ENCODE measurements at regions not wholly inside any gene's neighbourhood (a gene's known extent, or its start where the extent isn't known, plus 50 kb on each side); places are given as distances from the start of the nearest gene placed in this dataset.

DNA sequence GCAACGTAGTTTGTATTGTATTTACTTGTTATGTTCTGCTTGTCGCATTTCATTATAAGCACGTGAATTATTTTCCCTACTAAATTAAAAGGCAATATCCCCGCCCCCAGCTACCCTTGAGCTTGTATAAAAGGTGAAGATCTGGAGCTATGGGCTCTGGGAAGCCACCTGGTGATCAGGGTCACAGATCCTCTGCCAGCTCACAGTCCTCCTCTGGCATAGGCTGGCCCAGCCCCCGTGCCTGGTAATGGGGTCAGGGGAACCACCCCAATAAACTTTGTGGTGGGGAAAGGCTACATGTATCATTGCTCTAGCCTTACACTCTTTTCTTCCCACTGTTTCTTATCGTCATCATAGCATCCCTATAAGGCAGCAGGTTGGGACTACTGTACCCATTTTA lies 190.2 kb upstream of the TSHZ3 start:
- no peak overlapping the region for H3K4me3 ChIP-seq (ENCODE audit: low read depth, low read length)
- H3K27ac ChIP-seq (ENCODE audit: low read depth, low read length): no peak overlapping the region
- no peaks in the 10 kb centered on the region for H3K36me3 ChIP-seq (ENCODE audit: control insufficient read depth, insufficient read depth, low read length)
- H3K9ac ChIP-seq (ENCODE audit: low read length): no peak overlapping the region
- peaks cover 6% of the 10 kb centered on the region; the same call in 1 of the 2 replicates for H3K9me3 ChIP-seq (ENCODE audit: control insufficient read depth, insufficient read depth, low read depth, low read length)
- no peaks in the 10 kb centered on the region for H3K4me1 ChIP-seq (ENCODE audit: control insufficient read depth, insufficient read depth, low read length)
- no peaks in the 10 kb centered on the region for H3K27me3 ChIP-seq (ENCODE audit: control insufficient read depth, insufficient read depth, low read length)

DNA sequence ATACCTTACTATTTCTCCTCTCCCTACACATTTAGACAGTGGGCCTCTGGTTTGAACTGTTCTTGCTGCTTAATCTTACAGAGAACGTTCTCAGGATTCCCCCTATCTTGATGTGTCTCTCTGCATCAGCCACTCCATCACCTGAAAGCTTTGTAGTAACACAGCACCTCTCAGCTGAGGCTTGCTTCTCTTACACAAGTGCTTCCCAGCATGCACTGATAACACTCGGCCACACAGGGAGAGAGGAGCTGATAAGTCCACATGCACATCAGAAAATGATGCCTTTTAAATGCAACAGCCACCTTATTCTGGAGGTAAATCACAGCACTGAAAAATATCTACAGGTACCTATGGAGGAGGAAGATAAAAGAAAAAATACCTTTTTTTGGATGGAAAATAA lies 192.2 kb upstream of the TSHZ3 start:
- Histone ChIP-seq H3K36me3 (ENCODE audit: control insufficient read depth, insufficient read depth, low read length) (no peaks in the 10 kb centered on the region), H3K27me3 (ENCODE audit: control insufficient read depth, insufficient read depth, low read length) (no peaks in the 10 kb centered on the region), H3K9ac (ENCODE audit: low read length) (no peak overlapping the region), H3K27ac (ENCODE audit: low read depth, low read length) (no peak overlapping the region), H3K9me3 (ENCODE audit: control insufficient read depth, insufficient read depth, low read depth, low read length) (peaks cover 12% of the 10 kb centered on the region), H3K4me1 (ENCODE audit: control insufficient read depth, insufficient read depth, low read length) (0 out of 2 replicates have a peak, but pooled peaks cover 5% of the 10 kb centered on the region), H3K4me3 (ENCODE audit: low read depth, low read length) (no peak overlapping the region)

DNA sequence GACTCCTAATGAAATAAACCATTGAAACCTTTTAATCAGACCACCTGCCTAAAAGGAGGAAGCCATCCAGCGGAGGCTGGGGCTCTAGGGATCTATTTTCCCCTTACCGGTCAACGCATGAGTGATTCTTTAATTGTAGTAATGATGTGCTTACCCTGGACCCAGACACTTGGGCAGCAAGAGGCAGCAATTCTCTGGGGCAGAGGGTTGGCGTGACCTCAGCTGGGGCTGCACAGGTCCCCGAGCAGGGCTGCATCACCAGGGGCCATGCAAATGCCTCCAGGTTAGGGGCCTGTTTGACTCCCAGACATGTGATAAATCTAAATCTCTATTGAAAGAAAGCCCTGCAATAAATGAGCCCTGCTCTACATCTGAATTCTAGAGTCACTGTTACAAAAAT lies 194.2 kb upstream of the TSHZ3 start:
- no peaks in the 10 kb centered on the region for H3K36me3 ChIP-seq (ENCODE audit: control insufficient read depth, insufficient read depth, low read length)
- no peak overlapping the region for H3K9ac ChIP-seq (ENCODE audit: low read length)
- 0 out of 2 replicates have a peak, but pooled peaks cover 5% of the 10 kb centered on the region for H3K4me1 ChIP-seq (ENCODE audit: control insufficient read depth, insufficient read depth, low read length)
- H3K4me3 ChIP-seq (ENCODE audit: low read depth, low read length): no peak overlapping the region
- no peaks in the 10 kb centered on the region for H3K27me3 ChIP-seq (ENCODE audit: control insufficient read depth, insufficient read depth, low read length)
- H3K27ac ChIP-seq (ENCODE audit: low read depth, low read length): no peak overlapping the region
- peaks cover 8% of the 10 kb centered on the region; the same call in 1 of the 2 replicates for H3K9me3 ChIP-seq (ENCODE audit: control insufficient read depth, insufficient read depth, low read depth, low read length)

DNA sequence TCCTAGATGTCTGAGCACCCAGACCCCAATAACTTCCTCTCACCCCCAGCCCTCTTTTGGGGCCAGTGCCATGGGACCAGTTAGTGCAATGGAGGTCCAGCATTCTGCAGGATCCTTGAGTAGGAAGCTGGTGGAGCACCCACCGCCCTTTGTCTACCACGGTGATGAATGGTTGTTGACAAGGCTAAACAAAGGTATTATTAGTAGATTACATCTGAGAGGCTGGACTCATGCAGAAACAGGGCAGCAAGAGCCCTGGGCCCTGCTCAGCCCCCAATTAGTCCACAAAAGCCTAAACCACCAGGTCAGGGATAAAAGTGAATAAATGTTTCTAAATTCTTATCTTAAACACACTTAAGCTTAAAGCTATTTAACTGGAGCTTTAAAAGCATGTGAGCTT lies 196.5 kb upstream of the TSHZ3 start:
- Histone ChIP-seq H3K36me3 (ENCODE audit: control insufficient read depth, insufficient read depth, low read length) (no peaks in the 10 kb centered on the region), H3K27ac (ENCODE audit: low read depth, low read length) (no peak overlapping the region), H3K9me3 (ENCODE audit: control insufficient read depth, insufficient read depth, low read depth, low read length) (peaks cover 8% of the 10 kb centered on the region; the same call in 1 of the 2 replicates), H3K4me3 (ENCODE audit: low read depth, low read length) (no peak overlapping the region), H3K9ac (ENCODE audit: low read length) (no peak overlapping the region), H3K4me1 (ENCODE audit: control insufficient read depth, insufficient read depth, low read length) (0 out of 2 replicates have a peak, but pooled peaks cover 5% of the 10 kb centered on the region), H3K27me3 (ENCODE audit: control insufficient read depth, insufficient read depth, low read length) (no peaks in the 10 kb centered on the region)

DNA sequence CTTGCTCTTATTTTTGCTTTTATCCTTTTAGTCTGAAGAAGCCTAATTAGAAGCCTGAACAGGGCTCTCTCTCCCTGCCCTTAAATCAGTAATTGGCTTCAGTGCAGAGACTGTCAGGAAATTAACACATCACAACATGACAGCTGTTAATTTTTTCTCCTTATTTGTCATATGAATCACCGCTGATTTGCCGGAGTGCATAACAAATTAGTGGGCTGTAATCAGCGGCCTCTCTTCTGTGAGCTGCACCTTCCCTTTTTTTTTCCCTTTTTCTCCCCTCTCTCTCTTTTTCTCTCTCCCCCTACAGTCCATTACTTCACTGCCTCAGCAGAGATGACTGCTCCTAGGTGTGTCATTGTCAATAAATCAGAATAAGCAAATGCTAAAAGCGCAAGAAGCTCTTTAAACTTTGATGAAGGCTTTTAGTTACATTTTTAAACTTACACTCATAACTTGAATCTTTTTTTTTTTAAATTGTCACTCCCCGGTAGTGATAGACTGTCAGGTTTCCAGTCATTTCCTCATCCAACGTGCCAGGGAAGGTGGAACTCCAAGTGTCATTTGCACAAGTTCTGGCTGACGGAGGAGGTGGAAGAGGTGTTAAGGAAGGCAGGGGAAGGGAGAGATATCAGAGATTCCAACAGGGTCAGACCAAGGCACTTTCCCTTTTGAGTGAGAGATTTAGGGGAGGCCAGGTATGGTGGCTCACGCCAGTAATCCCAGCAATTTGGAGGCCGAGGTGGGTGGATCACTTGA lies 197.1 kb upstream of the TSHZ3 start:
- Histone ChIP-seq H3K27ac (ENCODE audit: low read depth, low read length) (no peak overlapping the region), H3K4me1 (ENCODE audit: control insufficient read depth, insufficient read depth, low read length) (0 out of 2 replicates have a peak, but pooled peaks cover 5% of the 10 kb centered on the region), H3K9ac (ENCODE audit: low read length) (no peak overlapping the region), H3K4me3 (ENCODE audit: low read depth, low read length) (no peak overlapping the region), H3K9me3 (ENCODE audit: control insufficient read depth, insufficient read depth, low read depth, low read length) (peaks cover 8% of the 10 kb centered on the region; the same call in 1 of the 2 replicates), H3K27me3 (ENCODE audit: control insufficient read depth, insufficient read depth, low read length) (no peaks in the 10 kb centered on the region), H3K36me3 (ENCODE audit: control insufficient read depth, insufficient read depth, low read length) (no peaks in the 10 kb centered on the region)

DNA sequence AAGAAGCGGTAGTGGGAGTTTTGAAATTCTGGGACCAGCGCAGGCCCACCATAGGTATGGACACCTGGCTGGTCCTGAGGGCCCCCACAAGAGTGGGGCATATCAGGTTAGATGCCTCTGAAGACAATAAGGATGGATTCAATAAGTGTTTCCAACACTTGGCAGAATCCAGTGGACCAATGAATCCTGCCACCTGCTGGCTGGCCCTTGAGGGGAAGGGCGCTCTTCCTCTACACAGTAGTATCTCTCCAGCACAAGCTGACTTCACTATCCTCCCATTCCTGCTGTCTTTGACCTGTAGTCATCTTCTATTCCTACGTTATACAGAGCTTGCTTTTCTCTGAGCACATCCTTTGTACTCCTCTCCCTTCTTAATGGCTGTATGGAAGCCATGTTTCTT lies 199.7 kb upstream of the TSHZ3 start:
- Histone ChIP-seq H3K9me3 (ENCODE audit: control insufficient read depth, insufficient read depth, low read depth, low read length) (peaks cover 8% of the 10 kb centered on the region; the same call in 1 of the 2 replicates), H3K27ac (ENCODE audit: low read depth, low read length) (no peak overlapping the region), H3K27me3 (ENCODE audit: control insufficient read depth, insufficient read depth, low read length) (no peaks in the 10 kb centered on the region), H3K36me3 (ENCODE audit: control insufficient read depth, insufficient read depth, low read length) (no peaks in the 10 kb centered on the region), H3K4me1 (ENCODE audit: control insufficient read depth, insufficient read depth, low read length) (0 out of 2 replicates have a peak, but pooled peaks cover 7% of the 10 kb centered on the region), H3K4me3 (ENCODE audit: low read depth, low read length) (no peak overlapping the region), H3K9ac (ENCODE audit: low read length) (no peak overlapping the region)

DNA sequence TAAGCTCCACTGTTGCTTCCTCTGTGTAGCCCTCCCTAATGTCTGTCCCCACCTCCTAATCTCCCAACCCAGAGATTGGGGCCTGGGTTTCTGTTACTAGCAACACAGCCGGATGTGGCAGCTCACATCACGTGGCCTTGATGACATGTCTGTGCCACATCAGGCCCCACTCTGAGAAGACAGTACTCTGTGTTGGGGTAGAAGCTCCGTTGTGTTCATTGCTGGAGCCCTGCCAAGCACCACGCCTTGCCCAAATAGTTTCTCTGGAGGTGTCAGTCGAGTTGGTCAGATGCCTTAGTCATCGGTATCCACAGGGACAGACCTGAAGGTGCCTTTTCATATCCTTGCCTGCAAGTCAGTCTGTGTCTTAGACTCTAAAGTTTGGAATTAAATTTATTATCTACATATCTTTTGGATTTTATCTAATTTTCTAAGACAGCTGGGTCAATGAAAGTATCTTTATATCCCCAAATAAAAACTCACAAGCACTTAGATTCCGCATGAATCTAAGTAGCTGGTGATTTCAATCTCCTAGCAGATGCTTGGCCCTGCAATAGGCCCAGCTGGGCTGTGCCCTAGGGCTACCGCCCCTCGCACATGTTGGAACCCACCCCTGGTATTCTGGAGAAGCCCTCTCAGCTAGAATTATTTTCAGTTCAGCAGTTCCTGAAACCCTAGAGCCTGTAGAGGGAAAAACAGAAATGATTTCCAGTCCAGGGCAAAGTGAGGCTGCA lies 204.0 kb upstream of the TSHZ3 start:
- 0 out of 2 replicates have a peak, but pooled peaks cover 4% of the 10 kb centered on the region for H3K4me1 ChIP-seq (ENCODE audit: control insufficient read depth, insufficient read depth, low read length)
- no peaks in the 10 kb centered on the region for H3K27me3 ChIP-seq (ENCODE audit: control insufficient read depth, insufficient read depth, low read length)
- H3K9ac ChIP-seq (ENCODE audit: low read length): no peak overlapping the region
- no peaks in the 10 kb centered on the region for H3K36me3 ChIP-seq (ENCODE audit: control insufficient read depth, insufficient read depth, low read length)
- no peak overlapping the region for H3K27ac ChIP-seq (ENCODE audit: low read depth, low read length)
- H3K9me3 ChIP-seq (ENCODE audit: control insufficient read depth, insufficient read depth, low read depth, low read length): no peaks in the 10 kb centered on the region
- no peak overlapping the region for H3K4me3 ChIP-seq (ENCODE audit: low read depth, low read length)

DNA sequence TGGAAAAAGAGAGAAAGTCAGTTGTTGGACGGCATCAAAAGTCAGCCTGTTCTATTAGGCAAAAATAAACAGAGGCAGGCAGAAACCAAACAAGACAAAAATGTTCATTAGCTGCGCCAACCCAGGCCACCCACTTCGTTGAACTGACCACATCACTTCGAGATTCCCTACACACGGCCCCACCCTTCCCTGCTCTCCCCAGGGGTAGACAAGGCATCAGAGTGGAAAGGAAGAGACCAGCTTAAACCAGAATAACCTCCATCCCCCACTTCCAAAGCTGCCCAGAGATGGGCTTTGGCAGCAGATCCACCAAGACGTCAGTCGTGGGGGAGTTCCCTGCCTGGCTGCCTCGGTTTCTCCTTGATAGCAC lies 204.6 kb upstream of the TSHZ3 start:
- Histone ChIP-seq H3K4me1 (ENCODE audit: control insufficient read depth, insufficient read depth, low read length) (0 out of 2 replicates have a peak, but pooled peaks cover 4% of the 10 kb centered on the region), H3K4me3 (ENCODE audit: low read depth, low read length) (no peak overlapping the region), H3K27ac (ENCODE audit: low read depth, low read length) (no peak overlapping the region), H3K9me3 (ENCODE audit: control insufficient read depth, insufficient read depth, low read depth, low read length) (peaks cover 5% of the 10 kb centered on the region; the same call in 1 of the 2 replicates), H3K27me3 (ENCODE audit: control insufficient read depth, insufficient read depth, low read length) (no peaks in the 10 kb centered on the region), H3K36me3 (ENCODE audit: control insufficient read depth, insufficient read depth, low read length) (no peaks in the 10 kb centered on the region), H3K9ac (ENCODE audit: low read length) (no peak overlapping the region)

DNA sequence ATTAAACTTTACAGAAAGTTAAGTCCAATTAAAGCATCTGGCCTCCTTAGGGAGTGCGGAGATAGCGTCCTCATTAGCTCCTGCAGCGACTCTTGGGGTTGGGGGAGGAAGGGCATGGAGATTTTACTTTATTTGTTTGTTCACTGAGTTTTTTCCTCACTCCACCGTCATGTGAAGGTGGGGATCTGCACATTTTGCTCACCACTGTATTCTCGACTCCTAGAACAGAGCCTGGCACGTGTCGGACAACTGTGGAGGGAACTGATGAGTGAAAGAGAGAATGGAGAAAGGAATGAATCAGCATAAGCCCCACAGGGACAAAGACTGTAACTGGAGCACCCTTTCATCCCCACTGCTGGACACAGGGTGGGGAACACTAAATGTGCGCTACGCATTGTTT lies 205.1 kb upstream of the TSHZ3 start:
- Histone ChIP-seq H3K36me3 (ENCODE audit: control insufficient read depth, insufficient read depth, low read length) (no peaks in the 10 kb centered on the region), H3K9me3 (ENCODE audit: control insufficient read depth, insufficient read depth, low read depth, low read length) (peaks cover 10% of the 10 kb centered on the region), H3K4me1 (ENCODE audit: control insufficient read depth, insufficient read depth, low read length) (0 out of 2 replicates have a peak, but pooled peaks cover 4% of the 10 kb centered on the region), H3K9ac (ENCODE audit: low read length) (no peak overlapping the region), H3K27ac (ENCODE audit: low read depth, low read length) (no peak overlapping the region), H3K27me3 (ENCODE audit: control insufficient read depth, insufficient read depth, low read length) (no peaks in the 10 kb centered on the region), H3K4me3 (ENCODE audit: low read depth, low read length) (no peak overlapping the region)

DNA sequence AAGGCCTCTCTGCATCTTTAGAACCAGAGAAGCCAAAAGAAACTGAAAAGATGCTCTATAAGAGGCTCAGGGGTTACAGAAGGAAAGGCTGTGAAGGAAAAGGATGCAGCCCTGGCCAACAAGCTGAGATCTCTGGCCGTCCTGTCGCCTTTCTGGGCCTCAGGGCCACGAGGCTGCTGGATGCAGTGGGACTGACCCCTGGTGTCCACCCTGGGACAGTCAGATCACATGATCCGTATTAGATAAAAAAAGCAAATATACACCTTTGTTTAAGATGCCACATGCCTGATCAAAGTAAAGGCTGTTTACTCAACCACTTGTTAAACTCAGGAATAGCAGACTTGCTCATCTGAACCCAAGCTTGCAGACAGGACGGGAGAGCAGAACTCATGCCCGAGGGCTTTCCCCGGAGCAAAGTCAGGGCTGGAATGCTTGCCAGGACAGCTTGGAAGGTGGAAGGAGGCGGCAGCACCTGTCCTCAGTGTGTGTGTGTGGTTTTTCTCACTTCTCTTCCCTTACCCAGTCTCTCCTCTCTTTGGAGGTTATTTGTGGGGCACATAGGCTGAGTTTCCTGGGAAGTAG lies 206.5 kb upstream of the TSHZ3 start:
- H3K36me3 ChIP-seq (ENCODE audit: control insufficient read depth, insufficient read depth, low read length): no peaks in the 10 kb centered on the region
- no peak overlapping the region for H3K4me3 ChIP-seq (ENCODE audit: low read depth, low read length)
- peaks cover 22% of the 10 kb centered on the region for H3K9me3 ChIP-seq (ENCODE audit: control insufficient read depth, insufficient read depth, low read depth, low read length)
- no peak overlapping the region for H3K9ac ChIP-seq (ENCODE audit: low read length)
- 0 out of 2 replicates have a peak, but pooled peaks cover 4% of the 10 kb centered on the region for H3K4me1 ChIP-seq (ENCODE audit: control insufficient read depth, insufficient read depth, low read length)
- no peak overlapping the region for H3K27ac ChIP-seq (ENCODE audit: low read depth, low read length)
- no peaks in the 10 kb centered on the region for H3K27me3 ChIP-seq (ENCODE audit: control insufficient read depth, insufficient read depth, low read length)

DNA sequence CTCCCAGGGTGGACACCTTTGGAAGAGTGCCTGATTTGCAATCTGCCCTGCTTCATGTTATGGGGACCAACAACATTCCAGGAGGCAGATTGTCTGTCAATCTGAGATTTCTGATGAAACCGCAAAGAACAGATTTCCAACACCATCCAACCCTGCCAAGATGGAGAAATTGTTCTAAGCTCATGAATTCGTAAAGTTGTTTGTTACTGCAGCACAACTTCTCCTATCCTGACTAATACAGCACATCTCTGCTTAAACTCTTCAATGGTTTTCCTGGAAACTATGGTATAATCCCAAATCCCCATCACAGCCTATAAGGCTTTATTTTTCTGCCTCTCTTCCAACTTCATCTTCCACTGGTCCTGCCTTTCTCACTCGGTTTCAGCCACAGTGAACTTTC lies 210.3 kb upstream of the TSHZ3 start:
- H3K27ac ChIP-seq (ENCODE audit: low read depth, low read length): no peak overlapping the region
- no peaks in the 10 kb centered on the region for H3K27me3 ChIP-seq (ENCODE audit: control insufficient read depth, insufficient read depth, low read length)
- no peak overlapping the region for H3K4me3 ChIP-seq (ENCODE audit: low read depth, low read length)

More for the DNA sequence above, 210.3 kb upstream of the TSHZ3 start:
- H3K9me3 ChIP-seq (ENCODE audit: control insufficient read depth, insufficient read depth, low read depth, low read length): peaks cover 22% of the 10 kb centered on the region
- no peaks in the 10 kb centered on the region for H3K36me3 ChIP-seq (ENCODE audit: control insufficient read depth, insufficient read depth, low read length)
- no peak overlapping the region for H3K9ac ChIP-seq (ENCODE audit: low read length)
- no peaks in the 10 kb centered on the region for H3K4me1 ChIP-seq (ENCODE audit: control insufficient read depth, insufficient read depth, low read length)

All from HUES6 (cell line).